ENCODE measurements at regions not wholly inside any gene's neighbourhood (a gene's known extent, or its start where the extent isn't known, plus 50 kb on each side); places are given as distances from the start of the nearest gene placed in this dataset.

DNA sequence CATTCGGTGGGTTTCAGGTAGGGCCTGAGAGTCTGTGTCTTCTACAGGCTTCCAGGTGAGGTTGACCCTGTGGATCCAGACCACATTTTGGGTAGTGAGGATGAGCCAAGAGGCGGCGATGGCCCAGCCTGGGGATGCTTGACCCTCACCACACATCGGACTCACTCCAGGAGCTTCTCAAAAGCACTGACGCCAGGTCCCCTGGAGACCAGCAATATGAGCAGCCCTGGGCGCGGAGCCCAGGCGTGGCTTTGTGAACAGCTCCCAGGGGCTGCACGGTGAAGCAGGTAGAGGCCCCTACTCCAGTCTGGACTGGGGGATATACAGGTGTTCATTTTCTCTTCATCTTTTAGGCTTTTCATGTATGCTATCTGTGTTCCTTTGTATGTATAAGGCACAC lies 139.7 kb upstream of the PCBD1 start:
- no peaks in the 10 kb centered on the region for H3K79me2 ChIP-seq (ENCODE audit: control insufficient read depth, insufficient read depth, low read length)
- DNase-seq (ENCODE audit: low read depth, low spot score), result no peak
- no peaks in the 10 kb centered on the region for H3K4me1 ChIP-seq (ENCODE audit: control insufficient read depth, extremely low read depth, insufficient read depth, low read length)
- dilution Hi-C loops (cut with MboI; ENCODE audit: extremely low pct_ligation_motif_present, low sequenced_read_pairs), result no loop called here
- TF ChIP-seq EZH2 (IDR thresholded peaks at IDR 0.05; ENCODE audit: low read length), result no peak
- TF ChIP-seq, protein P1, sequence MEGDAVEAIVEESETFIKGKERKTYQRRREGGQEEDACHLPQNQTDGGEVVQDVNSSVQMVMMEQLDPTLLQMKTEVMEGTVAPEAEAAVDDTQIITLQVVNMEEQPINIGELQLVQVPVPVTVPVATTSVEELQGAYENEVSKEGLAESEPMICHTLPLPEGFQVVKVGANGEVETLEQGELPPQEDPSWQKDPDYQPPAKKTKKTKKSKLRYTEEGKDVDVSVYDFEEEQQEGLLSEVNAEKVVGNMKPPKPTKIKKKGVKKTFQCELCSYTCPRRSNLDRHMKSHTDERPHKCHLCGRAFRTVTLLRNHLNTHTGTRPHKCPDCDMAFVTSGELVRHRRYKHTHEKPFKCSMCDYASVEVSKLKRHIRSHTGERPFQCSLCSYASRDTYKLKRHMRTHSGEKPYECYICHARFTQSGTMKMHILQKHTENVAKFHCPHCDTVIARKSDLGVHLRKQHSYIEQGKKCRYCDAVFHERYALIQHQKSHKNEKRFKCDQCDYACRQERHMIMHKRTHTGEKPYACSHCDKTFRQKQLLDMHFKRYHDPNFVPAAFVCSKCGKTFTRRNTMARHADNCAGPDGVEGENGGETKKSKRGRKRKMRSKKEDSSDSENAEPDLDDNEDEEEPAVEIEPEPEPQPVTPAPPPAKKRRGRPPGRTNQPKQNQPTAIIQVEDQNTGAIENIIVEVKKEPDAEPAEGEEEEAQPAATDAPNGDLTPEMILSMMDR (optimal IDR thresholded peaks at IDR 0.05 in 1 of 3, IDR thresholded peaks at IDR 0.05 in 1 of 3, conservative IDR thresholded peaks at IDR 0.05 in 1 of 3; ENCODE audit: extremely low read depth in 1 of 3, insufficient read depth in 2 of 3, low read length in 3 of 3), result no peak
- no peaks in the 10 kb centered on the region for H3K9me1 ChIP-seq (ENCODE audit: control insufficient read depth, extremely low read depth, insufficient read depth, low read length)
- H2AFZ ChIP-seq (ENCODE audit: control insufficient read depth, low read length), result no peak overlapping the region
- H3K27ac ChIP-seq (ENCODE audit: control insufficient read depth, insufficient read depth, low read length), result no peak overlapping the region
- peaks cover 21% of the 10 kb centered on the region for H3K27me3 ChIP-seq (ENCODE audit: control insufficient read depth, extremely low read depth, insufficient read depth, low read length)
- FAIRE-seq, result no peak
- H3K4me3 ChIP-seq (ENCODE audit: control insufficient read depth in 2 of 3, extremely low read depth in 1 of 3, insufficient read depth in 2 of 3, low read depth in 1 of 3, low read length in 3 of 3), result no peak overlapping the region
- no peak overlapping the region for H3K9ac ChIP-seq (ENCODE audit: control insufficient read depth, extremely low read depth, insufficient read depth, low read length)
- no peaks in the 10 kb centered on the region for H4K20me1 ChIP-seq (ENCODE audit: control insufficient read depth, extremely low read depth, insufficient read depth, low read length)
- H3K9me3 ChIP-seq (ENCODE audit: control insufficient read depth, low read depth, low read length), result no peaks in the 10 kb centered on the region
- H3K36me3 ChIP-seq (ENCODE audit: control insufficient read depth in 2 of 2, extremely low read depth in 1 of 2, insufficient read depth in 2 of 2, low read length in 2 of 2), result no peaks in the 10 kb centered on the region
- no peak overlapping the region for H3K4me2 ChIP-seq (ENCODE audit: control insufficient read depth, extremely low read depth, insufficient read depth, low read depth, low read length)

DNA sequence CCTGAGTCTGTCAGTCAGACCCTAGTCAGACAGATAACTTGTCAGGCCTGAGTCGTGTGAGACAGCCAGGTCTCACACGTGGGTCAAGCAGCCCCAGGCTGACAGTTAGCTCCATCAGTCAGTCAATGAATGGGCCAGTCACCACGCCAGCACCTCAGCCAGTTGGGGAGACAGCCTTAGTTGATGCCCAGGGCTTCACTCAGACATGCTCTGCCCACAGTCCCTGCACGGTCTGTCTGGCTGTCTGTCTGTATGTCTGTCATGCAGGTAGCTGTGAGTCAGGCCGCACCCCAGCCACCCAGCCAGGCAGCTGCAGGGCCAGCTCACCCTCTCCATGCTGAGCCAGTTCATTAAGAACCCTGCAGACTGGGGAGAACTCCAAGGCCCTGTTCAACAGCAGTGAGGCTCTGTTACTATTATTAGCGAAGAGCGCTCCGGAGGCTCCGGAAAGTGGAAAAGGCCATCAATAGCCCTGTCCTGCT lies 141.1 kb upstream of the PCBD1 start:
- no peak for FAIRE-seq
- TF ChIP-seq, protein P1 (optimal IDR thresholded peaks at IDR 0.05 in 1 of 3, IDR thresholded peaks at IDR 0.05 in 1 of 3, conservative IDR thresholded peaks at IDR 0.05 in 1 of 3; ENCODE audit: extremely low read depth in 1 of 3, insufficient read depth in 2 of 3, low read length in 3 of 3), result no peak
- TF ChIP-seq EZH2 (IDR thresholded peaks at IDR 0.05; ENCODE audit: low read length), result no peak
- Histone ChIP-seq H3K9me3 (ENCODE audit: control insufficient read depth, low read depth, low read length) (no peaks in the 10 kb centered on the region), H3K4me1 (ENCODE audit: control insufficient read depth, extremely low read depth, insufficient read depth, low read length) (no peaks in the 10 kb centered on the region), H2AFZ (ENCODE audit: control insufficient read depth, low read length) (no peak overlapping the region), H3K9me1 (ENCODE audit: control insufficient read depth, extremely low read depth, insufficient read depth, low read length) (no peaks in the 10 kb centered on the region), H4K20me1 (ENCODE audit: control insufficient read depth, extremely low read depth, insufficient read depth, low read length) (no peaks in the 10 kb centered on the region), H3K36me3 (ENCODE audit: control insufficient read depth in 2 of 2, extremely low read depth in 1 of 2, insufficient read depth in 2 of 2, low read length in 2 of 2) (no peaks in the 10 kb centered on the region), H3K27me3 (ENCODE audit: control insufficient read depth, extremely low read depth, insufficient read depth, low read length) (peaks cover 21% of the 10 kb centered on the region), H3K79me2 (ENCODE audit: control insufficient read depth, insufficient read depth, low read length) (no peaks in the 10 kb centered on the region), H3K9ac (ENCODE audit: control insufficient read depth, extremely low read depth, insufficient read depth, low read length) (no peak overlapping the region), H3K4me2 (ENCODE audit: control insufficient read depth, extremely low read depth, insufficient read depth, low read depth, low read length) (no peak overlapping the region), H3K27ac (ENCODE audit: control insufficient read depth, insufficient read depth, low read length) (no peak overlapping the region), H3K4me3 (ENCODE audit: control insufficient read depth in 2 of 3, extremely low read depth in 1 of 3, insufficient read depth in 2 of 3, low read depth in 1 of 3, low read length in 3 of 3) (no peak overlapping the region)
- dilution Hi-C loops (cut with MboI; ENCODE audit: extremely low pct_ligation_motif_present, low sequenced_read_pairs), result no loop called here
- peak; percentile 11 for DNase-seq (ENCODE audit: low read depth, low spot score)

All from keratinocyte (primary cell).